ENCODE measurements at regions not wholly inside any gene's neighbourhood (a gene's known extent, or its start where the extent isn't known, plus 50 kb on each side); places are given as distances from the start of the nearest gene placed in this dataset.

DNA sequence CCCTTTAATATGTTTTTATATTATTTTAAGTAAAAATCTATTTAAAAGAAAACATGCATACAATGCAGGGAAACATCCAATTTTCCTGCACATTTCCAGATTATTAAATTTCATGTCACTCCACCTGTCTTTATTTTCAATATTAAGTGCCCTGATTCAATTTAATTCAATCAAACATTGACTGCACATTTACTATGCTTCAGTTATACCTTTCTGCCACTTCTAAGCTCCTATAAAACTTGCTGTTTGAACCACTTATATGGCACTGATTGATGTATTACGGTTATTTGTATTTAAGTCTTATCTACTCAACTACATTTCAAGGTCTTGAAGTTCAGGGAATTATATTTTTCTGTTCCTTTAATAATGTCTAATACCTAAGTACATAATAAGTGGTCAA lies 198.0 kb downstream of the CAVIN4 start:
- TF ChIP-seq TAF1 (IDR thresholded peaks at IDR 0.05; ENCODE audit: borderline replicate concordance, insufficient read depth, low read length) = no peak
- no peak for TF ChIP-seq SIN3A (IDR thresholded peaks at IDR 0.05; ENCODE audit: borderline replicate concordance, insufficient read depth, low read length)
- TF ChIP-seq POLR2AphosphoS5 (IDR thresholded peaks at IDR 0.05; ENCODE audit: low read depth, low read length) = no peak
- TF ChIP-seq, protein P1, sequence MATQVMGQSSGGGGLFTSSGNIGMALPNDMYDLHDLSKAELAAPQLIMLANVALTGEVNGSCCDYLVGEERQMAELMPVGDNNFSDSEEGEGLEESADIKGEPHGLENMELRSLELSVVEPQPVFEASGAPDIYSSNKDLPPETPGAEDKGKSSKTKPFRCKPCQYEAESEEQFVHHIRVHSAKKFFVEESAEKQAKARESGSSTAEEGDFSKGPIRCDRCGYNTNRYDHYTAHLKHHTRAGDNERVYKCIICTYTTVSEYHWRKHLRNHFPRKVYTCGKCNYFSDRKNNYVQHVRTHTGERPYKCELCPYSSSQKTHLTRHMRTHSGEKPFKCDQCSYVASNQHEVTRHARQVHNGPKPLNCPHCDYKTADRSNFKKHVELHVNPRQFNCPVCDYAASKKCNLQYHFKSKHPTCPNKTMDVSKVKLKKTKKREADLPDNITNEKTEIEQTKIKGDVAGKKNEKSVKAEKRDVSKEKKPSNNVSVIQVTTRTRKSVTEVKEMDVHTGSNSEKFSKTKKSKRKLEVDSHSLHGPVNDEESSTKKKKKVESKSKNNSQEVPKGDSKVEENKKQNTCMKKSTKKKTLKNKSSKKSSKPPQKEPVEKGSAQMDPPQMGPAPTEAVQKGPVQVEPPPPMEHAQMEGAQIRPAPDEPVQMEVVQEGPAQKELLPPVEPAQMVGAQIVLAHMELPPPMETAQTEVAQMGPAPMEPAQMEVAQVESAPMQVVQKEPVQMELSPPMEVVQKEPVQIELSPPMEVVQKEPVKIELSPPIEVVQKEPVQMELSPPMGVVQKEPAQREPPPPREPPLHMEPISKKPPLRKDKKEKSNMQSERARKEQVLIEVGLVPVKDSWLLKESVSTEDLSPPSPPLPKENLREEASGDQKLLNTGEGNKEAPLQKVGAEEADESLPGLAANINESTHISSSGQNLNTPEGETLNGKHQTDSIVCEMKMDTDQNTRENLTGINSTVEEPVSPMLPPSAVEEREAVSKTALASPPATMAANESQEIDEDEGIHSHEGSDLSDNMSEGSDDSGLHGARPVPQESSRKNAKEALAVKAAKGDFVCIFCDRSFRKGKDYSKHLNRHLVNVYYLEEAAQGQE (IDR thresholded peaks at IDR 0.05; ENCODE audit: insufficient read depth in 1 of 2, low read depth in 2 of 2, low read length in 2 of 2) = no peak
